ENCODE measurements at regions not wholly inside any gene's neighbourhood (a gene's known extent, or its start where the extent isn't known, plus 50 kb on each side); places are given as distances from the start of the nearest gene placed in this dataset.

DNA sequence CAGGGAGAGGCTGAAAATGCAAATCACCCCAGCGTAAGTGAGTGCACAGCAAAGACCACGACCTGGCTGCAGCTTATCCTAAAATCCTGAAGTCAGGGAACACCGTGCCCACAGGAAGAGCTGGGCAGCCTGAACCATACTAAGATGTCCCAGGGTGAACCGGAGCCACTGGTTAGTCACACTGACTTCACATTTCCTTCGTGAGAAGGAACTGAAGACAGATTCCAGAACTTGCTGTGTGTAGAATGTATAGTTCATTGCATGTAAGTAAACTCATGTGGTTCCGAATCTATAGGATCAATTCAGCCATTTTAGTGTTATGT lies 84.6 kb upstream of the NDUFV2 start:
- no peak for DNase-seq (ENCODE audit: low read depth in 1 of 2, low spot score in 1 of 2)
- TF ChIP-seq, protein P1, sequence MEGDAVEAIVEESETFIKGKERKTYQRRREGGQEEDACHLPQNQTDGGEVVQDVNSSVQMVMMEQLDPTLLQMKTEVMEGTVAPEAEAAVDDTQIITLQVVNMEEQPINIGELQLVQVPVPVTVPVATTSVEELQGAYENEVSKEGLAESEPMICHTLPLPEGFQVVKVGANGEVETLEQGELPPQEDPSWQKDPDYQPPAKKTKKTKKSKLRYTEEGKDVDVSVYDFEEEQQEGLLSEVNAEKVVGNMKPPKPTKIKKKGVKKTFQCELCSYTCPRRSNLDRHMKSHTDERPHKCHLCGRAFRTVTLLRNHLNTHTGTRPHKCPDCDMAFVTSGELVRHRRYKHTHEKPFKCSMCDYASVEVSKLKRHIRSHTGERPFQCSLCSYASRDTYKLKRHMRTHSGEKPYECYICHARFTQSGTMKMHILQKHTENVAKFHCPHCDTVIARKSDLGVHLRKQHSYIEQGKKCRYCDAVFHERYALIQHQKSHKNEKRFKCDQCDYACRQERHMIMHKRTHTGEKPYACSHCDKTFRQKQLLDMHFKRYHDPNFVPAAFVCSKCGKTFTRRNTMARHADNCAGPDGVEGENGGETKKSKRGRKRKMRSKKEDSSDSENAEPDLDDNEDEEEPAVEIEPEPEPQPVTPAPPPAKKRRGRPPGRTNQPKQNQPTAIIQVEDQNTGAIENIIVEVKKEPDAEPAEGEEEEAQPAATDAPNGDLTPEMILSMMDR (IDR thresholded peaks at IDR 0.05; ENCODE audit: insufficient read depth, low read length) = no peak
- Histone ChIP-seq H3K27ac (replicated peaks) (no peak overlapping the region), H3K4me3 (replicated peaks; ENCODE audit: insufficient read depth, low read length) (no peak overlapping the region), H3K27me3 (ENCODE audit: insufficient read depth, poor library complexity, severe bottlenecking) (no peaks in the 10 kb centered on the region)

DNA sequence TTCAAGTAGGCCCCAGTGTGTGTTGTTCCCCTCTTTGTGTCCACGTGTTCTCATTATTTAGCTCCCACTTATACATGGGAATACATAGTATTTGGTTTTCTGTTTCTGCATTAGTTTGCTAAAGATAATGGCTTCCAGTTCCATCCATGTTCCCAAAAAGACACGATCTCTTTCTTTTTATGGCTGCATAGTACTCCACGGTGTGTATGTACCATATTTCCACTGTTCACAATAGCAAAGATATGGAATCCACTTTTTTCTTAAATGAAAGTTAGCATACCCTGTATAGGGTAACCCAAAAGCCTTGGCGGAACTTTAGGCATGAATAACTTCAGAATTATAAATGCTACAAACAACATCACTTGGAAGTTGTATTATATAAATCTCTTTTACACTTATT lies 83.4 kb upstream of the NDUFV2 start:
- DNase-seq (ENCODE audit: low read depth in 1 of 2, low spot score in 1 of 2) = no peak
- TF ChIP-seq, protein P2, sequence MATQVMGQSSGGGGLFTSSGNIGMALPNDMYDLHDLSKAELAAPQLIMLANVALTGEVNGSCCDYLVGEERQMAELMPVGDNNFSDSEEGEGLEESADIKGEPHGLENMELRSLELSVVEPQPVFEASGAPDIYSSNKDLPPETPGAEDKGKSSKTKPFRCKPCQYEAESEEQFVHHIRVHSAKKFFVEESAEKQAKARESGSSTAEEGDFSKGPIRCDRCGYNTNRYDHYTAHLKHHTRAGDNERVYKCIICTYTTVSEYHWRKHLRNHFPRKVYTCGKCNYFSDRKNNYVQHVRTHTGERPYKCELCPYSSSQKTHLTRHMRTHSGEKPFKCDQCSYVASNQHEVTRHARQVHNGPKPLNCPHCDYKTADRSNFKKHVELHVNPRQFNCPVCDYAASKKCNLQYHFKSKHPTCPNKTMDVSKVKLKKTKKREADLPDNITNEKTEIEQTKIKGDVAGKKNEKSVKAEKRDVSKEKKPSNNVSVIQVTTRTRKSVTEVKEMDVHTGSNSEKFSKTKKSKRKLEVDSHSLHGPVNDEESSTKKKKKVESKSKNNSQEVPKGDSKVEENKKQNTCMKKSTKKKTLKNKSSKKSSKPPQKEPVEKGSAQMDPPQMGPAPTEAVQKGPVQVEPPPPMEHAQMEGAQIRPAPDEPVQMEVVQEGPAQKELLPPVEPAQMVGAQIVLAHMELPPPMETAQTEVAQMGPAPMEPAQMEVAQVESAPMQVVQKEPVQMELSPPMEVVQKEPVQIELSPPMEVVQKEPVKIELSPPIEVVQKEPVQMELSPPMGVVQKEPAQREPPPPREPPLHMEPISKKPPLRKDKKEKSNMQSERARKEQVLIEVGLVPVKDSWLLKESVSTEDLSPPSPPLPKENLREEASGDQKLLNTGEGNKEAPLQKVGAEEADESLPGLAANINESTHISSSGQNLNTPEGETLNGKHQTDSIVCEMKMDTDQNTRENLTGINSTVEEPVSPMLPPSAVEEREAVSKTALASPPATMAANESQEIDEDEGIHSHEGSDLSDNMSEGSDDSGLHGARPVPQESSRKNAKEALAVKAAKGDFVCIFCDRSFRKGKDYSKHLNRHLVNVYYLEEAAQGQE (IDR thresholded peaks at IDR 0.05; ENCODE audit: insufficient replicate concordance, low read depth) = no peak
- TF ChIP-seq GABPA (IDR thresholded peaks at IDR 0.05; ENCODE audit: low read depth) (no peak), POLR2AphosphoS5 (IDR thresholded peaks at IDR 0.05; ENCODE audit: low read depth) (no peak), SPI1 (IDR thresholded peaks at IDR 0.05; ENCODE audit: borderline replicate concordance, low read depth) (no peak)
- TF ChIP-seq, protein P1 (IDR thresholded peaks at IDR 0.05; ENCODE audit: insufficient read depth, low read length) = no peak
- Histone ChIP-seq H3K27ac (replicated peaks) (no peak overlapping the region), H3K27me3 (ENCODE audit: insufficient read depth, poor library complexity, severe bottlenecking) (no peaks in the 10 kb centered on the region), H3K4me3 (replicated peaks; ENCODE audit: insufficient read depth, low read length) (no peak overlapping the region)

DNA sequence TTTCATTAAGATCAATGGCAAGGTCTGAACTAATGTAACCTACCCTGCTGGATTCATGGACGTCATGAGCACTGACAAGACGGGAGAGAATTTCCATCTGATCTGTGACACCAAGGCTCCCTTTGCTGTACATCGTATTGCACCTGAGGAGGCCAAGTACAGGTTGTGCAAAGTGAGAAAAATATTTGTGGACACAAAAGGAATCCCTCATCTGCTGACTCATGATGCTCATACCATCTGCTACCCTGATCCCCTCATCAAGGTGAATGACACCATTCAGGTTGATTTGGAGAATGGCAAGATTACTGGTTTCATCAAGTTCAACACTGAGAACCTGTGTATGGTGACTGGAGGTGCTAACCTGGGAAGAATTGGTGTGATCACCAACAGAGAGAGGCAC lies 82.3 kb upstream of the NDUFV2 start:
- Histone ChIP-seq H3K4me3 (replicated peaks; ENCODE audit: insufficient read depth, low read length) (no peak overlapping the region), H3K27ac (replicated peaks) (no peak overlapping the region), H3K27me3 (ENCODE audit: insufficient read depth, poor library complexity, severe bottlenecking) (no peaks in the 10 kb centered on the region)
- DNase-seq (ENCODE audit: low read depth in 1 of 2, low spot score in 1 of 2) = no peak
- TF ChIP-seq, protein P2 (IDR thresholded peaks at IDR 0.05; ENCODE audit: insufficient replicate concordance, low read depth) = no peak
- no peak for TF ChIP-seq POLR2AphosphoS5 (IDR thresholded peaks at IDR 0.05; ENCODE audit: low read depth)
- TF ChIP-seq GABPA (IDR thresholded peaks at IDR 0.05; ENCODE audit: low read depth) = no peak
- TF ChIP-seq, protein P1 (IDR thresholded peaks at IDR 0.05; ENCODE audit: insufficient read depth, low read length) = no peak
- no peak for TF ChIP-seq SPI1 (IDR thresholded peaks at IDR 0.05; ENCODE audit: borderline replicate concordance, low read depth)

DNA sequence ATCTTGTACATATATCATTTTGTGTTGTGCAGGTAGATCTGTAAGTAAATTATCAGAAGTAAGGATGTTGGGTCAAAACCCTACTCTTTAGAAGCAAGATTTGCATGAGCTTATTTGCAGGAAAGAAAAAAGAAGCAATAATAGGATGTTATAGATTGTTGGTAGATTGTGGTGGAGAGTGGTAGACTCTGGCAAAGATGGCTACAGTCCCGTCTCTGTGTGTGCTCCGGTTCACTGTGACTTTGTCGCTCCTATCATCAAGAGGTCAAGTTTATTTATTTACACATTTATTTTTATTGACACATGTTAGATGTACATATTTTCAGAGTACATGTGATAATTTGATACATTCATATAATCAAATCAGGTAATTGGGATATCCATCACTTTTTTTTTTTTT lies 81.0 kb upstream of the NDUFV2 start:
- Histone ChIP-seq H3K4me3 (replicated peaks; ENCODE audit: insufficient read depth, low read length) (no peak overlapping the region), H3K27ac (replicated peaks) (no peak overlapping the region), H3K27me3 (ENCODE audit: insufficient read depth, poor library complexity, severe bottlenecking) (no peaks in the 10 kb centered on the region)
- TF ChIP-seq, protein P2 (IDR thresholded peaks at IDR 0.05; ENCODE audit: insufficient replicate concordance, low read depth) = no peak
- no peak for TF ChIP-seq GABPA (IDR thresholded peaks at IDR 0.05; ENCODE audit: low read depth)
- no peak for DNase-seq (ENCODE audit: low read depth in 1 of 2, low spot score in 1 of 2)

Measured in HL-60 (cell line).